IMR-90 (cell line): ENCODE measurements at regions not wholly inside any gene's neighbourhood (a gene's known extent, or its start where the extent isn't known, plus 50 kb on each side); places are given as distances from the start of the nearest gene placed in this dataset.

ENCODE experiments used
- ATAC-seq: fragments of 200-7000 bp; cut with Tn5 transposase; 2 replicates; pipeline ENCODE4 v1.9.1; 2020; ENCODE audit warnings: low read depth, mild to moderate bottlenecking, moderate library complexity
- BruUV-seq: library from RNA; stranded (reverse); fragments of 400-500 nt; replicated peaks from 2 replicates; lab custom pipeline; 2021; lab: Mats Ljungman, UMichigan
- CTCF ChIA-PET: fragments of 300-600 bp; formaldehyde crosslinking; extraction: SDS; loops from one replicate; lab custom pipeline; 2021; ENCODE audit warnings: antibody characterized with exemption; lab: Yijun Ruan, JAX
- POLR2A ChIA-PET: fragments of 300-600 bp; sonication (Branson Sonifier 250); formaldehyde crosslinking; loops from one replicate; lab custom pipeline; 2022; ENCODE audit warnings: antibody characterized with exemption; ENCODE audit not compliant: unreplicated experiment; lab: Charles Lee
- DNase-seq: peaks from one replicate; pipeline ENCODE4 v3.0.0; 2013
- H2AFZ ChIP-seq: replicated peaks from 2 replicates; pipeline ENCODE3; 2013; ENCODE audit warnings: low read length, mild to moderate bottlenecking; ENCODE audit not compliant: poor library complexity
- H2AK5ac ChIP-seq: 2 replicates; pipeline ENCODE4 v1.6.1; 2013; ENCODE audit warnings: low read depth, low read length, inconsistent platforms
- H2AK9ac ChIP-seq: replicated peaks from 2 replicates; pipeline ENCODE3; 2013; ENCODE audit warnings: mild to moderate bottlenecking, low read depth, low read length, moderate library complexity; ENCODE audit not compliant: poor library complexity
- H2BK120ac ChIP-seq: 2 replicates; pipeline ENCODE4 v1.6.1; 2013; ENCODE audit warnings: low read depth, low read length, inconsistent platforms
- H2BK15ac ChIP-seq: 3 replicates; pipeline ENCODE4 v1.6.1; 2013; ENCODE audit warnings: low read depth, low read length, inconsistent platforms
- H2BK20ac ChIP-seq: 2 replicates; pipeline ENCODE4 v1.6.1; 2013; ENCODE audit warnings: low read depth, mild to moderate bottlenecking, inconsistent platforms, low read length, moderate library complexity
- H2BK5ac ChIP-seq: 2 replicates; pipeline ENCODE4 v1.6.1; 2013; ENCODE audit warnings: mild to moderate bottlenecking, low read depth, low read length, inconsistent platforms; ENCODE audit not compliant: poor library complexity, severe bottlenecking
- H3K14ac ChIP-seq: replicated peaks from 2 replicates; pipeline ENCODE4 v1.6.1; 2013; ENCODE audit warnings: low read depth, low read length, inconsistent platforms
- H3K18ac ChIP-seq: 2 replicates; pipeline ENCODE4 v1.6.1; 2013; ENCODE audit warnings: low read depth, low read length, control low read depth
- H3K23ac ChIP-seq: 2 replicates; pipeline ENCODE4 v1.6.1; 2013; ENCODE audit warnings: low read depth, low read length, inconsistent platforms
- H3K27ac ChIP-seq: 2 replicates; pipeline ENCODE4 v1.5.1; 2013; ENCODE audit warnings: mild to moderate bottlenecking, control low read depth, low read length; ENCODE audit not compliant: insufficient read depth
- H3K27me3 ChIP-seq: 2 replicates; pipeline ENCODE4 v1.6.1; 2013; ENCODE audit warnings: low read length; ENCODE audit not compliant: control insufficient read depth, insufficient read depth
- H3K36me3 ChIP-seq: 2 replicates; pipeline ENCODE4 v1.6.1; 2013; ENCODE audit warnings: low read length, mixed read lengths; ENCODE audit not compliant: control insufficient read depth, insufficient read depth
- H3K4ac ChIP-seq: 2 replicates; pipeline ENCODE4 v1.6.1; 2013; ENCODE audit warnings: low read depth, low read length, inconsistent platforms
- H3K4me1 ChIP-seq: 2 replicates; pipeline ENCODE4 v1.6.1; 2013; ENCODE audit warnings: low read length, mixed read lengths; ENCODE audit not compliant: control insufficient read depth, insufficient read depth
- H3K4me2 ChIP-seq: 2 replicates; pipeline ENCODE4 v1.6.1; 2013; ENCODE audit warnings: low read depth, mild to moderate bottlenecking, control low read depth, low read length, moderate library complexity
- H3K4me3 ChIP-seq: 2 replicates; pipeline ENCODE4 v1.5.1; 2013; ENCODE audit warnings: low read depth, mild to moderate bottlenecking, control low read depth, low read length, moderate library complexity; ENCODE audit not compliant: insufficient read depth
- H3K56ac ChIP-seq: 2 replicates; pipeline ENCODE4 v1.6.1; 2013; ENCODE audit warnings: low read length, inconsistent platforms; ENCODE audit not compliant: insufficient read depth; ENCODE audit errors: extremely low read depth
- H3K79me1 ChIP-seq, 2 experiments: 2 replicates each; pipeline ENCODE4 v1.6.1; 2013; ENCODE audit warnings: low read length in 2 of 2, inconsistent platforms in 1 of 2, low read depth in 1 of 2
- H3K9ac ChIP-seq: 2 replicates; pipeline ENCODE4 v1.6.1; 2013; ENCODE audit warnings: low read depth, low read length, control low read depth
- H3K9me1 ChIP-seq: 2 replicates; pipeline ENCODE4 v1.6.1; 2013; ENCODE audit warnings: low read length, inconsistent platforms; ENCODE audit not compliant: insufficient read depth
- H3K9me3 ChIP-seq: 2 replicates; pipeline ENCODE4 v1.6.1; 2013; ENCODE audit warnings: low read length; ENCODE audit not compliant: control insufficient read depth, insufficient read depth
- H4K20me1 ChIP-seq: 2 replicates; pipeline ENCODE4 v1.6.1; 2013; ENCODE audit warnings: low read length, inconsistent platforms; ENCODE audit not compliant: insufficient read depth
- H4K5ac ChIP-seq: 2 replicates; pipeline ENCODE4 v1.6.1; 2013; ENCODE audit warnings: mild to moderate bottlenecking, low read depth, low read length, control low read depth
- H4K8ac ChIP-seq, 2 experiments: 2 replicates each; pipeline ENCODE4 v1.6.1; 2013; ENCODE audit warnings: low read depth in 2 of 2, low read length in 2 of 2, control low read depth in 1 of 2, inconsistent platforms in 1 of 2
- H4K91ac ChIP-seq: 2 replicates; pipeline ENCODE4 v1.6.1; 2013; ENCODE audit warnings: low read depth, low read length, inconsistent platforms; ENCODE audit not compliant: insufficient read depth
- ELK1 ChIP-seq: fragments of 150-350 bp; IDR thresholded peaks from 2 replicates; pipeline ENCODE4 v1.6.1; 2016; ENCODE audit warnings: low read depth, mild to moderate bottlenecking, low read length, moderate library complexity, borderline replicate concordance
- FOS ChIP-seq: fragments of 150-350 bp; IDR thresholded peaks from 2 replicates; pipeline ENCODE4 v1.6.1; 2016; ENCODE audit warnings: low read depth, low read length
- MAFK ChIP-seq: IDR thresholded peaks from 2 replicates; pipeline ENCODE4 v1.6.1; 2012; ENCODE audit warnings: low read depth, low read length, improper control_type of control experiment
- RAD21 ChIP-seq: IDR thresholded peaks from 2 replicates; pipeline ENCODE4 v1.6.1; 2012; ENCODE audit warnings: low read length, improper control_type of control experiment
- RFX5 ChIP-seq: IDR thresholded peaks from 2 replicates; pipeline ENCODE4 v1.8.0; 2012; ENCODE audit warnings: low read depth, mild to moderate bottlenecking, low read length, moderate library complexity
- SMC3 ChIP-seq: fragments of 150-350 bp; IDR thresholded peaks from 2 replicates; pipeline ENCODE4 v1.6.1; 2016; ENCODE audit warnings: low read depth, mild to moderate bottlenecking, antibody characterized with exemption, low read length, moderate library complexity
- WGBS, 2 experiments: methylation state at CpG; one replicate each; pipeline versions ENCODE4 v1.1.5 to v1.1.7; 2013; ENCODE audit warnings: missing lambda C conversion rate in 2 of 2; ENCODE audit not compliant: insufficient read length in 1 of 2; ENCODE audit errors: extremely low coverage in 2 of 2; 5-methylcytosine and 5-hydroxymethylcytosine counted together
- dilution Hi-C: fragments of 300-500 bp; cut with HindIII; formaldehyde crosslinking; loops from one replicate; pipeline ENCODE4 v1.14.3; 2018; ENCODE audit warnings: low sequenced_read_pairs; ENCODE audit not compliant: unreplicated experiment
- in situ Hi-C: fragments of 300-500 bp; cut with MboI; formaldehyde crosslinking; loops from 3 replicates; pipeline ENCODE4 v1.14.3; 2019; ENCODE audit warnings: low sequenced_read_pairs, inconsistent platforms, mixed read lengths
- intact Hi-C: fragments of 100-400 bp; cut with micrococcal nuclease; formaldehyde crosslinking; loops from 2 replicates; pipeline ENCODE4 v1.10.0; 2022

GRCh38 chr4:185862340-185862739 is 50.3 kb upstream of the SORBS2 start:
- intact Hi-C loops, result no loop called here
- H3K27ac ChIP-seq, result no peak overlapping the region
- H4K91ac ChIP-seq, result no peak overlapping the region
- POLR2A ChIA-PET, result no interaction called here
- no peak overlapping the region for H3K4me2 ChIP-seq
- no peak overlapping the region for H2AFZ ChIP-seq
- no peak overlapping the region for H3K4me3 ChIP-seq
- H2BK20ac ChIP-seq, result no peak overlapping the region
- H3K18ac ChIP-seq, result no peak overlapping the region
- in situ Hi-C loops, result no loop called here
- no CpG with 5 or more reads among the region's 4 CpGs for WGBS, 2 experiments
- H3K56ac ChIP-seq, result no peak overlapping the region
- H3K4me1 ChIP-seq, result peaks cover 6% of the 10 kb centered on the region; the same call in 1 of the 2 replicates
- H4K20me1 ChIP-seq, result no peaks in the 10 kb centered on the region
- H3K9me1 ChIP-seq, result no peaks in the 10 kb centered on the region
- no peak overlapping the region for H3K4ac ChIP-seq
- H3K79me1 ChIP-seq, result no peaks in the 10 kb centered on the region
- TF ChIP-seq SMC3 (no peak), FOS (no peak), MAFK (no peak), ELK1 (no peak), RFX5 (no peak), RAD21 (no peak)
- H3K23ac ChIP-seq, result no peak overlapping the region
- H3K9ac ChIP-seq, result no peak overlapping the region
- H3K36me3 ChIP-seq, result no peaks in the 10 kb centered on the region
- BruUV-seq, result no TSS peak
- ATAC-seq, result no peak
- DNase-seq, result no peak
- H3K9me3 ChIP-seq, result peaks cover 6% of the 10 kb centered on the region
- H3K14ac ChIP-seq, result no peak overlapping the region
- H4K8ac ChIP-seq, result no peak overlapping the region
- H2AK5ac ChIP-seq, result no peak overlapping the region
- dilution Hi-C loops, result no loop called here
- no peak overlapping the region for H2BK15ac ChIP-seq
- no peak overlapping the region for H4K5ac ChIP-seq
- no peak overlapping the region for H2AK9ac ChIP-seq
- peaks cover 13% of the 10 kb centered on the region for H3K27me3 ChIP-seq
- CTCF ChIA-PET, result interaction anchor here (0.6 kb wide), 1 partner anchor 13 kb away, joined by 4 read pairs; no protein-coding TSS in a partner anchor
- H2BK5ac ChIP-seq, result no peak overlapping the region
- H2BK120ac ChIP-seq, result no peak overlapping the region
